22Rv1 (cell line): ENCODE measurements at regions not wholly inside any gene's neighbourhood (a gene's known extent, or its start where the extent isn't known, plus 50 kb on each side); places are given as distances from the start of the nearest gene placed in this dataset.

ENCODE experiments used
- H3K27ac ChIP-seq: fragments of 450-650 bp; 2 replicates; pipeline ENCODE4 v1.5.1; 2017
- ZFX ChIP-seq: fragments of 450-650 bp; IDR thresholded peaks from 2 replicates; pipeline ENCODE4 v1.6.1; 2017; ENCODE audit warnings: antibody characterized with exemption, borderline replicate concordance
- TF ChIP-seq, protein P1 (sequence below): fragments of 450-650 bp; IDR thresholded peaks from 2 replicates; pipeline ENCODE4 v1.5.1; 2017; ENCODE audit warnings: mild to moderate bottlenecking

DNA sequence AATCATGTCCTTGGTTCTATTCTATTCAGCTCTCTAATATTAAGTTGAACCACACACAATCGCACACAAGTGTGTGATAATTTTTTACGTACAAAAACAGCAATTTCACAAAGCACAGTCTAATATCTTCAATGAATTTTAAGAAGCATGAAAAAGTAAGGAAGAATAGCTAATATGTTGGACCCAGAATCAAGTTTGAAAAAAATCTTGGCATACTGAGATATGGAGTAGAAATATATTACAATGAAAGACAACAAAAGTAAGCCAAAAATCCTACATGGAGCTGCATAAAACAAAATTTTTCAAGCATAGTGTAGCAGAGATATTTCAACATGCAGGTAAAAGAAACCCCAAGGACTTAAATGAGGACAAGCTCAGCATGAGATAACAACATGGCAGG lies 219.1 kb upstream of the RND3 start:
- no peak overlapping the region for H3K27ac ChIP-seq

DNA sequence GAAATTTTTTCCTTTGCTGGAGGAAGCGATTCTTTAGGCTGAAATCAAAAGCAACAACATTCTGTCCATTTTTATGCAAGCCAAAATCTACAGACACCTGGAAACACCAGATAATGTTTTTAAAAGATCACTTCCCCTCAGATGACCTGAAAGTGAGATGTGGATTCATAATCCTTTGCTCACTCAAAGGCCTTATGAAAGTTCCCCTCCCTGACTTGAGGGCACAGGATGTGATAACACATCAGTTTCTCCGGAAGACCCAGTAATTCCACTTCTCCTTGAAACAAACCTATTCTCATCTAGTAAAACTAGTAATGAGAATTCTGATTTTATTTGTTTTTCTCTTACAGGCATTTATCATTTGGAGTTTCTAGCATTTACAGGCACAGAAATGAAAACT lies 218.3 kb upstream of the RND3 start:
- H3K27ac ChIP-seq = no peak overlapping the region
- TF ChIP-seq, protein P1, sequence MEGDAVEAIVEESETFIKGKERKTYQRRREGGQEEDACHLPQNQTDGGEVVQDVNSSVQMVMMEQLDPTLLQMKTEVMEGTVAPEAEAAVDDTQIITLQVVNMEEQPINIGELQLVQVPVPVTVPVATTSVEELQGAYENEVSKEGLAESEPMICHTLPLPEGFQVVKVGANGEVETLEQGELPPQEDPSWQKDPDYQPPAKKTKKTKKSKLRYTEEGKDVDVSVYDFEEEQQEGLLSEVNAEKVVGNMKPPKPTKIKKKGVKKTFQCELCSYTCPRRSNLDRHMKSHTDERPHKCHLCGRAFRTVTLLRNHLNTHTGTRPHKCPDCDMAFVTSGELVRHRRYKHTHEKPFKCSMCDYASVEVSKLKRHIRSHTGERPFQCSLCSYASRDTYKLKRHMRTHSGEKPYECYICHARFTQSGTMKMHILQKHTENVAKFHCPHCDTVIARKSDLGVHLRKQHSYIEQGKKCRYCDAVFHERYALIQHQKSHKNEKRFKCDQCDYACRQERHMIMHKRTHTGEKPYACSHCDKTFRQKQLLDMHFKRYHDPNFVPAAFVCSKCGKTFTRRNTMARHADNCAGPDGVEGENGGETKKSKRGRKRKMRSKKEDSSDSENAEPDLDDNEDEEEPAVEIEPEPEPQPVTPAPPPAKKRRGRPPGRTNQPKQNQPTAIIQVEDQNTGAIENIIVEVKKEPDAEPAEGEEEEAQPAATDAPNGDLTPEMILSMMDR = no peak
- TF ChIP-seq ZFX = no peak

More for the DNA sequence above, 219.1 kb upstream of the RND3 start:
- no peak for TF ChIP-seq ZFX
- TF ChIP-seq, protein P1 = no peak

DNA sequence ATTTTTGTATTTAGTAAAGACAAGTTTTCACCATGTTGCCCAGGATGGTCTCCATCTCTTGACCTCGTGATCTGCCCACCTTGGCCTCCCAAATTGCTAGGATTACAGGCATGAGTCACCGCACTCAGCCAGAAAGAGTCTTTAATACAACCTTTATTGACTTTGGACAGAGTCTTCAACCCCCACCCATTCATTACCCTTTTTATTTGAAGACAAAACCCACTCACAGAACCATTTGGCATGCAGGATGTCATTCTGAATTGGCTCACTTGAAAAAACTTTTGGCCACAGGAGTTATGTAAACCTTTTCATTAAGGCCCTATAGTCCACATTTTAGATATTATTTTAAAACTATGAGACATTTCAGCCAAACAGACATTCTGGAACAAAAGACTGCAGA lies 217.9 kb upstream of the RND3 start:
- TF ChIP-seq ZFX = no peak
- TF ChIP-seq, protein P1 = no peak
- no peak overlapping the region for H3K27ac ChIP-seq

DNA sequence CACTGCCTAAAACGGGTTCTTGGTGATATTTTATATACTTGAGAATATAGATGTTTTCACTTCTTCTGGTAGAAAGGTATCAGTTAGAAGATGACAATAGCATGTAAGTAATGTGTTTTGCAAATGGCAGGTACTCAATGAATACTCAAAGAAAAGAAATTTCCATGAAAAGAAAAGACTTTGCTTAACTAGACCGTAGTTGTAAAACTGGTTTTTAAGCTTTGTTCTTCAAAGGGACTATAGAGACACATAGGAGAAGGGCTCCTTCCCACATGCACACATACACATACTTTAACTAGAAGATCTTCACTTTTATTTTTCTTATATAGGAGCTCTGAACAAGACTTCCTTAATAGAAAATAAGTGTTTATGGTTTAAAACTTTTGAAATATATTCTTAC lies 215.3 kb upstream of the RND3 start:
- H3K27ac ChIP-seq = no peak overlapping the region
- TF ChIP-seq ZFX = no peak
- TF ChIP-seq, protein P1 = no peak

DNA sequence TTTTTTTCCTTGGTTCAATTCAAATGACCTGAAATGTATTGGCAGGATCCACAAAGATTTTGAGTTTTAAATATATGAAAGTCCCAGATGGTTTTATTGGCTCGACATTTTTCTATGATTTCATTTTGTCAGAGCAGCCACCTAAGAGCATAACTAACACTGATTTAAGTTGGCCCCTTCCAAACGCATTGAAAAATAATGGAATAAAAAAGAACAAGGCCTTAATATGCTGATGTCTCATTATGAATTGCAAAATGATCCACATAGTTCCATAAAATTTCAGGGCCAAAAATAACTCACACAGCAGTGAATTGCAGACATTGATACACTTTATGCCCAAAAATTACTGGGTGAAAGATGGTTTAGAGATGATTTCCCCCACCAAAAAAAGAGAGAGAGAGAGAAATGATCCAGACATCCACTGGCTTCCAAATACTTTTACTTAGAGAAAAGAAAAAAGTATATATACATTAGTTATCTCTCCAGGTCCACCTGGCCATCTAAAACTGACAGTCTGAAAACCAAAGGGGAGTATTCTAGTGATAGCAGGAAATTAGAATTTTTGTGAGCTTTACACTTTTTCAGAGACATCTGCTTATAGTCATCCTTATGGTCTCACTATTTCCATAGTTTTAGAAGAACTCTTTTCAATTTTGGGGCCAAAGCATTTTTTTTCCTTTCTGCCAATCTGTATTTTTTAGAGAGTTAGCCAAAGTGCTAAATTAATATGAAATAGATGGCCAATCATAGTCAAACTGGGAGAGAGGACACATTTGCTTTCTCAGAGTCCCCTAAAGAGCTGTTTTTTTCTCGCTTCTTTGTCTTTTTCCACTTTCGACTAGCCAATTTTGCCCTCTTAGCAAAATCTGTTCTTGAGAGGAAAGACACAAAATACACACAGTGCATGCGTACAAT lies 213.5 kb upstream of the RND3 start:
- TF ChIP-seq ZFX = no peak
- no peak overlapping the region for H3K27ac ChIP-seq

DNA sequence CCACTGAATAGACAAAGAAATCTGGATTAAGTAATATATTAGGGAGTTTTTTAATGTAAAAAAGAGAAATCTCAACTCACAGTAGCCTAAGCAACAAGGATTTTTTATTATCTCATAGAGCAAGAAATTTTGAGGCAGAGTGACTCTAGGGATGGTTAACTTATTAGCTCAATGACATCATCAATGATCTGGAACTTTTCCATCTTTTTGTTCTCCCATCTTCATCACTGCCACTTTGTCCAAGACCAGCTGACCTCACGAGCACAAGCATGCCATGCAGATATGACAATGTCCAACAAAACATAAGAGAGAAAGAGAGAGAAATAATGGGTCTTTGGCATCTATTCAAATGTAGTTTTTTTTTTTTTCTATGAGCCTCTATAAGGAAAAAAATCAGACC lies 211.8 kb upstream of the RND3 start:
- no peak overlapping the region for H3K27ac ChIP-seq
- TF ChIP-seq ZFX = no peak
- TF ChIP-seq, protein P1 = no peak

DNA sequence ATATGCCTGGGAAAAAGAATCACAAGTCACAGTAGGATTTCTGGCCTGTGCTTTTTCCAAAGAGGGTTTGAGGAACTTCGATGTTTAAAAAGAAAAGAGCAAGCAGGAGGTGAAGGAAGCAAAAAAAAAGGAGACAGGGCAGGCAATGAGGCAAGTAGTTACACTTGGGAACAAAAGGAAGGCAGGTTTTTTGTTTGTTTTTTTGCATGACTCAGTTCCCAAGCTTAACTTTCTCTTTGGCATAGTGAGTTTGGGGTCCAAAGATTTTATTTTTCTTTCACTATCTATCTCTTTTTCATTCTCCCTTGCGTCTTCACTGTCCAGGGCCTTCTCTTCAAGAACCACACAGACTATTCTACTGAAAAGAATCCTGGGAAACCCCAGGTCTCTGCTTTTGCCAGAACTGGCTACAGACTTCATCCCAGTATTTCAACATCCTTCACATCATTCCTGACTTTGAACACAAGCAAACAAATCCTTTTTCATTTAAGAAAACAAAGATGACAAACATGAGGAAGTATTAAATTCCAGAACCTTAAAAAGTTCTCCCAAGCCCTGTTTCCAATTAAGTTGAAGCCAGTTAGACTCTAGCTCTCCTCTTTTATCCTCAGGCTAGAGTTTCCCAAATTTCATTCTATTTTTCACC lies 210.7 kb upstream of the RND3 start:
- no peak for TF ChIP-seq ZFX
- TF ChIP-seq, protein P1 = no peak
- no peak overlapping the region for H3K27ac ChIP-seq
